H1 (cell line): ENCODE measurements at regions not wholly inside any gene's neighbourhood (a gene's known extent, or its start where the extent isn't known, plus 50 kb on each side); places are given as distances from the start of the nearest gene placed in this dataset.

ENCODE experiments used
- CTCF ChIA-PET: fragments of 300-600 bp; sonication (Branson Sonifier 250); formaldehyde crosslinking; loops from one replicate; lab custom pipeline; 2021; ENCODE audit not compliant: partially characterized antibody; lab: Charles Lee
- POLR2A ChIA-PET: fragments of 300-600 bp; sonication (Branson Sonifier 250); formaldehyde crosslinking; loops from one replicate; lab custom pipeline; 2021; ENCODE audit warnings: inconsistent platforms; ENCODE audit not compliant: partially characterized antibody; lab: Charles Lee
- DNase-seq, 2 experiments: peaks; one replicate each; pipeline versions ENCODE4 v3.0.0 to v3.0.0-alpha.2; 2010 to 2022; ENCODE audit warnings: low spot score in 2 of 2, low read depth in 1 of 2, mixed read lengths in 1 of 2
- FAIRE-seq: peaks from 2 replicates; lab custom pipeline; 2011; peaks lifted over from hg19 to GRCh38; lab: Jason Lieb, UNC
- H2AFZ ChIP-seq: 2 replicates; pipeline ENCODE4 v1.8.1; 2012; ENCODE audit warnings: low read length, inconsistent platforms
- H2AK5ac ChIP-seq: 2 replicates; pipeline ENCODE4 v1.6.1; 2013; ENCODE audit warnings: low read depth, low read length
- H2BK120ac ChIP-seq: replicated peaks from 2 replicates; pipeline ENCODE3; 2013; ENCODE audit warnings: low read depth, low read length, inconsistent platforms
- H2BK12ac ChIP-seq: 2 replicates; pipeline ENCODE4 v1.6.1; 2013; ENCODE audit warnings: low read depth, low read length
- H2BK15ac ChIP-seq: 2 replicates; pipeline ENCODE4 v1.6.1; 2013; ENCODE audit warnings: low read length
- H2BK20ac ChIP-seq: 2 replicates; pipeline ENCODE4 v1.6.1; 2013; ENCODE audit warnings: low read length
- H2BK5ac ChIP-seq: 2 replicates; pipeline ENCODE4 v1.6.1; 2013; ENCODE audit warnings: low read depth, low read length
- H3K14ac ChIP-seq: 2 replicates; pipeline ENCODE4 v1.6.1; 2013; ENCODE audit warnings: inconsistent platforms; ENCODE audit not compliant: insufficient read length
- H3K18ac ChIP-seq: 2 replicates; pipeline ENCODE4 v1.6.1; 2013; ENCODE audit warnings: low read length; ENCODE audit errors: extremely low read depth
- H3K23ac ChIP-seq: 2 replicates; pipeline ENCODE4 v1.6.1; 2013; ENCODE audit warnings: inconsistent platforms; ENCODE audit not compliant: insufficient read length
- H3K23me2 ChIP-seq: 2 replicates; pipeline ENCODE4 v1.6.1; 2013; ENCODE audit warnings: low read depth, low read length
- H3K27ac ChIP-seq: 2 replicates; pipeline ENCODE4 v1.6.1; 2011; ENCODE audit warnings: low read depth, low read length, inconsistent platforms
- H3K27me3 ChIP-seq, 4 experiments: replicated peaks in 1 of 4; 1 replicate in 1 of 4; 2 replicates in 3 of 4; pipeline versions ENCODE4 v1.6.1 to v1.8.1; 2011 to 2013; ENCODE audit warnings: low read length in 3 of 4, mild to moderate bottlenecking in 3 of 4, inconsistent platforms in 2 of 4, mixed read lengths in 2 of 4, moderate library complexity in 1 of 4; ENCODE audit not compliant: control insufficient read depth in 3 of 4, insufficient read depth in 3 of 4; ENCODE audit errors: extremely low read depth in 1 of 4
- H3K36me3 ChIP-seq, 4 experiments: 2 replicates each; pipeline versions ENCODE4 v1.6.1 to v1.8.1; 2011 to 2013; ENCODE audit warnings: mild to moderate bottlenecking in 4 of 4, low read length in 3 of 4, moderate library complexity in 2 of 4, control low read depth in 1 of 4, inconsistent platforms in 1 of 4; ENCODE audit not compliant: insufficient read depth in 4 of 4, control insufficient read depth in 2 of 4
- H3K4ac ChIP-seq: replicated peaks from 2 replicates; pipeline ENCODE3; 2013; ENCODE audit warnings: low read length, low read depth, mixed read lengths, inconsistent platforms; ENCODE audit not compliant: insufficient read length
- H3K4me1 ChIP-seq, 4 experiments: replicated peaks in 1 of 4; 1 replicate in 1 of 4; 2 replicates in 3 of 4; pipeline versions ENCODE4 v1.6.1 to v1.8.1; 2011 to 2013; ENCODE audit warnings: low read length in 3 of 4, inconsistent platforms in 2 of 4, mixed read lengths in 1 of 4; ENCODE audit not compliant: insufficient read depth in 4 of 4, control insufficient read depth in 3 of 4
- H3K4me2 ChIP-seq, 2 experiments: 2 replicates each; pipeline versions ENCODE4 v1.6.1 to v1.8.1; 2011 to 2013; ENCODE audit warnings: low read depth in 2 of 2, low read length in 2 of 2, control low read depth in 1 of 2, inconsistent platforms in 1 of 2, mild to moderate bottlenecking in 1 of 2; ENCODE audit not compliant: insufficient read depth in 1 of 2
- H3K4me3 ChIP-seq, 4 experiments: fragments of 200-600, 300-600 bp in 1 of 4; sonication (generic), shearing (Covaris generic), sonication (Bioruptor Twin) in 1 of 4; 2 replicates each; pipeline versions ENCODE4 v1.5.1 to v1.8.1; 2011 to 2016; ENCODE audit warnings: low read length in 4 of 4, low read depth in 3 of 4, control low read depth in 2 of 4, inconsistent platforms in 2 of 4, mild to moderate bottlenecking in 2 of 4, mixed read lengths in 1 of 4, moderate library complexity in 1 of 4; ENCODE audit not compliant: insufficient read depth in 2 of 4; ENCODE audit errors: extremely low read depth in 1 of 4
- H3K56ac ChIP-seq: replicated peaks from 2 replicates; pipeline ENCODE3; 2013; ENCODE audit warnings: low read depth, mild to moderate bottlenecking, mixed read lengths, low read length, inconsistent platforms; ENCODE audit not compliant: insufficient read length
- H3K79me1 ChIP-seq: 2 replicates; pipeline ENCODE4 v1.6.1; 2013; ENCODE audit warnings: low read depth, low read length, control low read depth
- H3K79me2 ChIP-seq, 2 experiments: 2 replicates each; pipeline versions ENCODE4 v1.6.1 to v1.8.1; 2012 to 2013; ENCODE audit warnings: low read length in 2 of 2, mild to moderate bottlenecking in 2 of 2, inconsistent platforms in 1 of 2; ENCODE audit not compliant: insufficient read depth in 2 of 2, control insufficient read depth in 1 of 2
- H3K9ac ChIP-seq, 4 experiments: replicated peaks in 1 of 4; 1 replicate in 1 of 4; 2 replicates in 3 of 4; pipeline versions ENCODE4 v1.6.1 to v1.8.1; 2011 to 2013; ENCODE audit warnings: low read depth in 3 of 4, low read length in 3 of 4, control low read depth in 2 of 4, mild to moderate bottlenecking in 2 of 4, moderate library complexity in 2 of 4, inconsistent platforms in 1 of 4; ENCODE audit errors: extremely low read depth in 1 of 4
- H3K9me3 ChIP-seq, 2 experiments: 2 replicates each; pipeline versions ENCODE4 v1.6.1 to v1.8.1; 2012 to 2013; ENCODE audit warnings: mild to moderate bottlenecking in 2 of 2, moderate library complexity in 2 of 2, control low read depth in 1 of 2, inconsistent platforms in 1 of 2, low read depth in 1 of 2, low read length in 1 of 2, mixed read lengths in 1 of 2; ENCODE audit not compliant: insufficient read depth in 2 of 2
- H4K20me1 ChIP-seq, 2 experiments: replicated peaks in 1 of 2; 2 replicates each; pipeline versions ENCODE3 to v1.8.1; 2011 to 2013; ENCODE audit warnings: inconsistent platforms in 2 of 2, low read length in 2 of 2, mild to moderate bottlenecking in 1 of 2; ENCODE audit not compliant: insufficient read depth in 2 of 2, control insufficient read depth in 1 of 2
- H4K5ac ChIP-seq: 2 replicates; pipeline ENCODE4 v1.6.1; 2013; ENCODE audit warnings: low read length, low read depth, mixed read lengths, inconsistent platforms; ENCODE audit not compliant: insufficient read length
- H4K8ac ChIP-seq: 2 replicates; pipeline ENCODE4 v1.8.0; 2013; ENCODE audit warnings: mild to moderate bottlenecking, moderate library complexity, low read length, inconsistent platforms; ENCODE audit not compliant: insufficient read depth; ENCODE audit errors: extremely low read depth
- H4K91ac ChIP-seq: replicated peaks from 2 replicates; pipeline ENCODE3; 2013; ENCODE audit warnings: low read length, mixed read lengths, inconsistent platforms; ENCODE audit not compliant: insufficient read length
- CHD2 ChIP-seq: IDR thresholded peaks from 2 replicates; pipeline ENCODE4 v1.6.1; 2012; ENCODE audit warnings: low read length, improper control_type of control experiment
- NRF1 ChIP-seq: IDR thresholded peaks from 2 replicates; pipeline ENCODE4 v1.6.1; 2011; ENCODE audit warnings: mild to moderate bottlenecking, low read depth, low read length, improper control_type of control experiment
- SAP30 ChIP-seq: fragments of 300-600 bp; sonication (generic); IDR thresholded peaks from 2 replicates; pipeline ENCODE4 v1.7.1; 2012; ENCODE audit warnings: low read length, moderate library complexity, mild to moderate bottlenecking, inconsistent platforms; ENCODE audit not compliant: insufficient read depth, insufficient replicate concordance
- WGBS, 2 experiments: shearing (Covaris generic) in 1 of 2; methylation state at CpG; one replicate each; pipeline versions ENCODE4 v1.1.6 to v1.1.7; 2013 to 2015; ENCODE audit warnings: low lambda C conversion rate in 2 of 2, mixed read lengths in 2 of 2, inconsistent platforms in 1 of 2, low coverage in 1 of 2, missing lambda C conversion rate in 1 of 2; ENCODE audit not compliant: insufficient replicate concordance in 2 of 2, insufficient coverage in 1 of 2, insufficient read length in 1 of 2; ENCODE audit errors: extremely low coverage in 1 of 2, missing lambda C conversion rate in 1 of 2; 5-methylcytosine and 5-hydroxymethylcytosine counted together

DNA sequence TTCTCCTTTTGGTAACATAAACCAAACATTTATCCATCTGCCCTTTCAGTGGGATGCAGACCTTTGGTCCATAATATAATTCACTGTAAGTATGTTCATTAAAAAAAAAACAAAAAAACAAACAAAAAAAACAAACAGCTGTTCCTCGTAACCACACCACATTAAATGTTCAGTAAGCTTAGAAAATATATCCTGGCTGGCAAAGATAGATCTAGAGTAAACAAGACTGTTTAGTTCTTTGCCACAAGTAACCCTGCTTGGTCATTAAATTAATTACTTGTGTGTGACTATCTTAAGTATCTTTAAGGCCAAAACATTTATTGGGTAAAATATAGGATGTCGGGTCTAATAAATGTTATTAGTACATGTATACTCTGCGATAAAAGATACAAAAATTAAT lies 1717.1 kb downstream of the EFNA5 start:
- H3K23ac ChIP-seq, result no peak overlapping the region
- H4K20me1 ChIP-seq, result no peaks in the 10 kb centered on the region
- no peak overlapping the region for H3K4me3 ChIP-seq
- H4K5ac ChIP-seq, result no peak overlapping the region
- H2BK15ac ChIP-seq, result no peak overlapping the region
- no peak overlapping the region for H2BK120ac ChIP-seq
- no peaks in the 10 kb centered on the region for H3K36me3 ChIP-seq
- H3K23me2 ChIP-seq, result no peaks in the 10 kb centered on the region
- H3K18ac ChIP-seq, result no peak overlapping the region
- no peak overlapping the region for H3K9ac ChIP-seq
- no peak for TF ChIP-seq NRF1
- no peak for TF ChIP-seq CHD2
- TF ChIP-seq SAP30, result no peak
- H3K79me2 ChIP-seq, result no peaks in the 10 kb centered on the region
- no peak overlapping the region for H2BK20ac ChIP-seq
- H2AFZ ChIP-seq, result no peak overlapping the region
- no peak overlapping the region for H3K4me2 ChIP-seq
- H3K27ac ChIP-seq, result no peak overlapping the region
- 95% methylated on average over 3 of the region's 3 CpGs; no CpG with 5 or more reads in 1 of the 2 experiments for WGBS, 2 experiments
- no peak overlapping the region for H3K14ac ChIP-seq
- no peaks in the 10 kb centered on the region for H3K27me3 ChIP-seq
- no peak overlapping the region for H4K8ac ChIP-seq
- POLR2A ChIA-PET, result no interaction called here
- no peaks in the 10 kb centered on the region for H3K4me1 ChIP-seq
- FAIRE-seq, result no peak
- H3K56ac ChIP-seq, result no peak overlapping the region
- DNase-seq, result no peak
- no peak overlapping the region for H2BK12ac ChIP-seq
- H3K4ac ChIP-seq, result no peak overlapping the region
- no peaks in the 10 kb centered on the region for H3K9me3 ChIP-seq
- no peak overlapping the region for H4K91ac ChIP-seq
- CTCF ChIA-PET, result interaction anchor here (0.6 kb wide), 1 partner anchor 20 kb away, joined by 3 read pairs; no protein-coding TSS in a partner anchor
- H2AK5ac ChIP-seq, result no peak overlapping the region
- no peak overlapping the region for H2BK5ac ChIP-seq
- H3K79me1 ChIP-seq, result no peaks in the 10 kb centered on the region
